Left ventricle myocardium inferior (tissue), 1 donor: ENCODE measurements at regions not wholly inside any gene's neighbourhood (a gene's known extent, or its start where the extent isn't known, plus 50 kb on each side); places are given as distances from the start of the nearest gene placed in this dataset.

ENCODE experiments used
- DNase-seq: peaks from one replicate; pipeline ENCODE4 v3.0.0-alpha.2; 2020
- H3K27ac ChIP-seq: fragments of 200-600 bp; replicated peaks from 2 replicates; pipeline ENCODE4 v1.8.0; 2021
- H3K27me3 ChIP-seq: fragments of 200-600 bp; 2 replicates; pipeline ENCODE4 v1.8.0; 2021; ENCODE audit warnings: low read depth
- H3K36me3 ChIP-seq: fragments of 200-600 bp; 2 replicates; pipeline ENCODE4 v1.8.0; 2021
- H3K4me1 ChIP-seq: fragments of 200-600 bp; 2 replicates; pipeline ENCODE4 v1.8.0; 2021
- H3K4me3 ChIP-seq: fragments of 200-600 bp; 2 replicates; pipeline ENCODE4 v1.8.0; 2021; ENCODE audit warnings: mild to moderate bottlenecking, moderate library complexity
- H3K9me3 ChIP-seq: fragments of 200-600 bp; replicated peaks from 2 replicates; pipeline ENCODE4 v1.8.0; 2021
- CTCF ChIP-seq: fragments of 200-600 bp; IDR thresholded peaks from 2 replicates; pipeline ENCODE4 v1.8.0; 2021; ENCODE audit warnings: antibody characterized with exemption, mild to moderate bottlenecking, borderline replicate concordance
- intact Hi-C: fragments of 100-400 bp; cut with micrococcal nuclease; formaldehyde crosslinking; loops from one replicate; pipeline ENCODE4 v1.11.0; 2022
- donor health status: DM: no; HTN: yes; CAD: no; lungs with severe emphysema.

DNA sequence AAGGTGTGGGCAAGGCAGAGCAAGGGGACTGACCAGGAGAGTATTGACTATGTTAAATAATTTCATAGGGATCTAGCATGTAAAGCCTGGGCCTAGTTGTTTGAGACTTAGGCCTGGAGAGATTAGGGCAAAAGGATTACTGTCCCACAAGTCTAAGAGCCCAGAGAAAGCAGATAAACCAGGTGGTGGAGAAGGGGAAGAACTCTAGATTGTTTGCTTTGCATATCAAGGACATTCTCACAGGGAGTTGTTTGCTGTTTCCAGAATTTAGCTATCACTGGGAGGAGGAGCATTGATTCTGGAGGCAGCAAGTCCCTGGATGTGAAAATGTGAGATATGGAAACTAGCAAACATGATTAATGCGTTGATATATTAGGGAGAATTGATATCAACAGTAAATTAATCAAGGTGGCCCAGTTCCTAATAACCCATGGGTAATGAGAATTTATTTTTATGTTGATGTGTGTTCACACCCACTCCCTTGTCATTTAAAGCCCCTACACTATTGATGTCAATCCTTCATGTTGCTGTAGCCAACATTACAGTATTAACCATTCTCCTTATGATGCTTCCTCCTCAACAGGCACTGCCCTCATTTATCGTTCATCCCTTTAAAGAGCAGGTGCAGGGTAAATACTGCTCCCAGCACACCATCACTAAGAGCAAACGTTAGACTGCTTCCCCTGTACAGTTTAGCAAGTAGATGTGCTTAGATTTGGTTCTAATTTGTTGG, 1666.7 kb upstream of the FLRT2 start:
- no peak overlapping the region for H3K4me3 ChIP-seq
- no peaks in the 10 kb centered on the region for H3K27me3 ChIP-seq
- intact Hi-C loops, result no loop called here
- no peak for DNase-seq
- no peak for TF ChIP-seq CTCF
- no peaks in the 10 kb centered on the region for H3K36me3 ChIP-seq
- no peak overlapping the region for H3K27ac ChIP-seq
- no peaks in the 10 kb centered on the region for H3K9me3 ChIP-seq
- no peaks in the 10 kb centered on the region for H3K4me1 ChIP-seq

DNA sequence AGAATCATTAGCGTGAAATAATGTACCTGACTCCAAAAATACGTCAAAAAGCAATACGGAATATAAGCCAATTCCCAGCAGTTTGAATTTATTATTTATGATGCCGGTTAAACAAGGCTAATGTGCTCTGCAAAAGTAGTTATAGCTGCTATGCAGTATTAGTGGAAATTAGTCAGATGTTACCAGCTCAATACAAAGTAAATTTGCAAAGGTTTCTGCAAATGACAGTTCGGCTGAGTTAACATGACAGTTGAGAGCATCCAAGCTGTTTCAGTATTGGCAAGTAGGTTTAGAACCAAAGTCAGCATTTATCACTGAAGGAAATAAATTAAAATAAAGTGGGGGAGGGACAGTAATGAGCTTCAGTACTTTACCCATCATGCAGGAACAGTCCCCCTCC, 1665.8 kb upstream of the FLRT2 start:
- no peak for TF ChIP-seq CTCF
- Histone ChIP-seq H3K9me3 (no peaks in the 10 kb centered on the region), H3K27me3 (no peaks in the 10 kb centered on the region), H3K27ac (no peak overlapping the region), H3K36me3 (no peaks in the 10 kb centered on the region), H3K4me3 (no peak overlapping the region), H3K4me1 (no peaks in the 10 kb centered on the region)
- no peak for DNase-seq
- intact Hi-C loops, result no loop called here

- DNase-seq, result no peak
These were observed 1662.2 kb upstream of the FLRT2 start for GRCh38 chr14:83867566-83868225.

GRCh38 chr14:83870546-83871270, 1659.2 kb upstream of the FLRT2 start:
- intact Hi-C loops, result no loop called here
- DNase-seq, result no peak
- no peaks in the 10 kb centered on the region for H3K36me3 ChIP-seq
- H3K27ac ChIP-seq, result no peak overlapping the region
- H3K4me1 ChIP-seq, result no peaks in the 10 kb centered on the region
- no peaks in the 10 kb centered on the region for H3K27me3 ChIP-seq
- no peak for TF ChIP-seq CTCF
- H3K9me3 ChIP-seq, result no peaks in the 10 kb centered on the region
- no peak overlapping the region for H3K4me3 ChIP-seq

More at GRCh38 chr14:83867566-83868225, 1662.2 kb upstream of the FLRT2 start:
- H3K27me3 ChIP-seq, result no peaks in the 10 kb centered on the region
- H3K27ac ChIP-seq, result no peak overlapping the region
- intact Hi-C loops, result no loop called here
- no peaks in the 10 kb centered on the region for H3K4me1 ChIP-seq
- TF ChIP-seq CTCF, result no peak
- no peaks in the 10 kb centered on the region for H3K9me3 ChIP-seq
- H3K4me3 ChIP-seq, result no peak overlapping the region
- H3K36me3 ChIP-seq, result no peaks in the 10 kb centered on the region

- Histone ChIP-seq H3K27me3 (no peaks in the 10 kb centered on the region), H3K27ac (no peak overlapping the region), H3K4me1 (no peaks in the 10 kb centered on the region), H3K4me3 (no peak overlapping the region), H3K36me3 (no peaks in the 10 kb centered on the region), H3K9me3 (no peaks in the 10 kb centered on the region)
- TF ChIP-seq CTCF, result no peak
- intact Hi-C loops, result no loop called here
- no peak for DNase-seq
These were observed 1656.3 kb upstream of the FLRT2 start for GRCh38 chr14:83873669-83874068.
